GM19238 (cell line): ENCODE measurements at regions not wholly inside any gene's neighbourhood (a gene's known extent, or its start where the extent isn't known, plus 50 kb on each side); places are given as distances from the start of the nearest gene placed in this dataset.
A peak's percentile ranks its signal among the peaks of the same experiment; 100 is the strongest.
"Not testable (repeated sequence)": the region's sequence is repeated elsewhere in the genome, so short reads cannot be mapped to it uniquely, and the experiment has no call there.

ENCODE experiments used
- DNase-seq: peaks from one replicate; pipeline ENCODE4 v3.0.0; 2011; ENCODE audit warnings: low spot score; ENCODE audit not compliant: insufficient read length

DNA sequence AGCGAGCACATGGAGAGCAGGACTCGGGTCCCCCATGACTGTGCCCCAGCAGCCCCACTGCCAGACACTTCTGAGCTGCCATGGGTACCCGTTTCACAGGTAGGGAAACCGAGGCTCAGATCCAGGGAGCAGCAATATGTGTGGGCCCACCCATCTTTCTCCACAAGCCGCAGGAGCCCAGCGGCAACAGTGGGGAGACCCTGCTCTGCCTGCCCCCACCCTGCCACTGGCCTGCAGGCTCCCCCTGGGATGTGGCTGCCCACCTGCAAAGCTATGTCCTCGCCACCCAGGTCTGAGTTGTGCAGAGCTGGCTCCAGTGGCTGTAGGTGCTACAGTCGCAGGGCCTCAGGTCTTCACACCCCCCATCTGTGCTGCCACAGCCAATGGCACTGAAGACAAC, 50.6 kb upstream of the C1QTNF9B start:
- no peak for DNase-seq

DNA sequence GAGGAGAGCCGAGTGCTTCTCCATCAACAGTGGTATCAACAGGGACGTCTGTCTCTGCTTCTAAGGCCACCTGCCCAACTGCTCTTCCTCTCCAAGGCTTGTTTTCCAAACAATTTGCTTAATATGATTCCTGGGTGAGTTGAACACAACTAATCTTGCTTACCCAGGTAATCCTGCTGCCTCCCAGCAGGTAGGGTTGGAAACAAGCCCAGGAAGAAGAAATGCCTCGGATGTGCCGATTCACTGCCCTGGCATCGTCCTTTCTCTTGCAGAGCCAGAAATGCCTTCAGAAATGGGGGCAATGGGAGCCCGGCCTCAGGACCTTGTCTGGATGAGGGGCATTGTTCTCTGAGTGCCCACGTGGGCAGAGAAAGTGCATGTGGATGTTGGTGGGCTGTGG, 51.9 kb upstream of the C1QTNF9B start:
- no peak for DNase-seq

DNA sequence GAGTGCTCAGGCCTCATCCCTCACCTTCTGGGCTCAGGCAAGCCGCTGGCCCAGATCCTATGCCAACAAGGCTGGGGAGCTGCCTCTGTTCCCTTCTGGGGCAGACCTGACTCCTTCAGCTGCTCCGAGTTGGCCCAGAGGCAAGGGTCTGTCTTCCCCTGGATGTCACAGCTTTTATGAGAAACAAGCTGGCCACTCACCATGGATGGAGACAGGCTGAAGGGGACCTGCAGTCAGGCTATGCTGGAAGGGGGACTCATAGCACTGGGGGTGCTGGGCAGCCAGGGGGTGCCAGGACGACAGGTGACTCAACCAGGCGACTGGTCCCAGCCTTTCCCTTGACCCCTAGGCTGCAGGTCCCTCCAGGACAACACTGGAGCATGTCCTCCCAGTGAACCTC, 52.4 kb upstream of the C1QTNF9B start:
- no peak for DNase-seq

DNA sequence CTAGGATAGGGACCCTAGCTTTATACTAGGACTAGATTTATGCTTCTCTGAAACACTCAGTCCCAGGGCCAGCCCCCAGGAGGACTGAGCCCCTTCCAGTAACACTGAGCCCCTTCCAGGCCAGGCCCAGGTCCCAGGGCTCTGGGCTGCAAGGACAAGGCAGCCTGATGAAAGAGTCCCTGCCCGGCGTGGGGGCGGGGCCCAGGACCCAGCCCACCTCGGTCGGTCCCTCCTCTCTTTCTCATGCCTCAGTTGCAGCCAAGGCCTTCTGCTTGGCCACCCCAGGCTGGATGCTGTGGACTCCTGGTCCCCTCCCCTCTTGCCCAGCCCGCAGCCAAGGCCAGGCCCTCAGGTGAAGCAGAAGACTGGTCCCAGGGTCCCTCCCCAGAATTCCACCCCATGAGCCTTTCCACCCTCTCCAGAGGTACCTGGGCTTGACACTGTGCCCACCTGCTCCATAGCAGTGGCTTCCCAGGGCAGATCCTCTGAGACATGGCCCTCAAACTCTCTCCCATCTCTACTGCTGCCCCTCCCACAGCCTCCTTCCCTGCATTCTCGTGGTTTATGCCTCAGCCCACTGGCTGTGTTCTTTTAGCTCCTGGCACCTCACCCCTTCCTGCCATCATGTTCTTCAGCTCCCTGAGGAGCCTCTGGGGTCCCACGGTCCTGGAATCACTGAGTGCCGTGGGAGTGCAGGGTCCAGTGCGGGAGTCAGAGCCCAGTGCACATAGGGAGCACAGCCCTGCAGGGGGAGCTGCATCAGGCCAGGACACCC, 53.6 kb upstream of the C1QTNF9B start:
- DNase-seq = no peak

DNA sequence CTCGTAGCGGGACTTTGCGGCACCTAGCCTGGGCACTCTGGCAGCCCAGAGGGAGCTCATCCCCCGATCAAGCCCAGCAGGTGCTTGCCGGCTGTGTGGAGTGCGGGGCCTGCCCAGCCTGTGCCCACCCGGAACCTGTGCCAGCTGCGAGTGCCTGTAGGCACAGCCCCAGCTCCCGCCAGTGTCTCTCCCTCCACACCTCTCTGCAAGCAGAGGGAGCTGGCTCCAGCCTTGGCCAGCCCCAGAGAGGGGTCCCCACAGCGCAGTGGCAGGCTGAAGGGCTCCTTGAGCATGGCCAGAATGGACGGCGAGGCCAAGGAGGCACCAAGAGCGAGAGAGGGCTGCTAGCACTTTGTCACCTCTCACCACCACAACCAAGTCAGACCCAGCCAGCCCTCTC, 55.5 kb upstream of the C1QTNF9B start:
- no peak for DNase-seq

DNA sequence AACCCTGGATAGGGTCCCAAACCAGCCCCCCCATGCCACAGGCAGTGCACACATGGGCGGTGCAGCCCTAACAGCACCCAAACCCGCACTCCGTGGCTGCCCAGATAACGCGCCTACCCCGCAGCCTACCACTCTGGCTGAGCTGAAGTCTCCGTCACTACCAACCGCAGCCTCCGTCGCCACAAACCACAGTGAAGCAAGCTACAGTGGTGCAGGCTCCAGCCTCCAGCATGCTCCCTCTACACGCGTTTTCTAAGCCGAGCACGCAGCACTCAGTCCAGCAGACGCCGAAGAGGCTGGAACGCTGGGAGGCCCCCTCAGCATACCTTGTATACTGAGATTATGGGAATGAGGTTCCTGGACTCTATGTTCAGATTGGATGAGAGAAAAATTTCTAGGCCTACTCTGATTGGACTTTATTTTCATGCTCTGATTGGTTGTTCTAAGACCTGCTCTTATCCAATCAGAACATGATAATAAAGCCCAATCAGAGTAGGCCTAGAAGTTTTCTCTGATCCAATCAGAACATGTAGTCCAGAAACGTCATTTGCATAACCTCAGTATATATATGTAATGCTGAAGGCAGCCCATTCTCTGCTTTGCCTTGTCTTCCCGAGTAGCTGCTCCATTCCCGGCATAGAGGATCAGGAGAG, 56.7 kb upstream of the C1QTNF9B start:
- no peak for DNase-seq

DNA sequence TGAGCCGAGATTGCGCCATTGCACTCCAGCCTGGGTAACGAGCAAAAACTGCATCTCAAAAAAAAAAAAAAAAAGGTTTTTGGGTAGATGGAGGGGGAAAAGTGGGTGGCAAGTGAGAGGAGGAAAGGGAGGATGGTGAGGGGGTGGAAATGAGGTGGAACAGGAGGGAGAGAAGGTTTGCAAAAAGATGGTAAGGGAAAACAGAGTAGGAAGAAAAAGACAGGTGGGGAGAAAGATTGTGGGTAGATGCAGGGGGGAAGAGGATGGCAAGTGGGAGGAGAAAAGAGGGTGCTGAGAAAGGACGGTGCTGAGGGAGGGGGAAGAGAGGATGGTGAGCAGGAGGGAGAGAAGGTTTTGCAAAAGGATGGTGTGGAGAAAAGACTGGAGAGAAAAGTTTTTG, 57.8 kb upstream of the C1QTNF9B start:
- no peak for DNase-seq

DNA sequence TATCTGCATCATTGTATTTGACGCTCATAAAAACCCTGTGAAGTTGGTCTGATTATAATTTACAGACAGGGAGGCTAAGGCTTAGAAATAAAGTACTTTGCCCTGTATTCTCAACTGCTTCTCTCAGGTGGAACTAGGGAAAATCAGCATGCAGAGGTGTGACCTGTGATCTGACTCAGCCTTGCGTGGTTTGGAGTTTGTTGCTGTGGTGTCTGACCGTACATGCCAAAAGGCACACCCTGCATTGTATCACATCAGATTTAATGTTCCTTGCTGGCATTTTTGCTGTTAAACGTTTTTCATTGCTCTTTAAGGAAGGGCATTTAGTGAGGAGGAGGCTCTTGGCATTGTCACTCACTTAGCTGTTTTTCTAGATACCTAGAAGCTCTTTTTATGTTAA, 58.8 kb upstream of the C1QTNF9B start:
- DNase-seq = no peak

DNA sequence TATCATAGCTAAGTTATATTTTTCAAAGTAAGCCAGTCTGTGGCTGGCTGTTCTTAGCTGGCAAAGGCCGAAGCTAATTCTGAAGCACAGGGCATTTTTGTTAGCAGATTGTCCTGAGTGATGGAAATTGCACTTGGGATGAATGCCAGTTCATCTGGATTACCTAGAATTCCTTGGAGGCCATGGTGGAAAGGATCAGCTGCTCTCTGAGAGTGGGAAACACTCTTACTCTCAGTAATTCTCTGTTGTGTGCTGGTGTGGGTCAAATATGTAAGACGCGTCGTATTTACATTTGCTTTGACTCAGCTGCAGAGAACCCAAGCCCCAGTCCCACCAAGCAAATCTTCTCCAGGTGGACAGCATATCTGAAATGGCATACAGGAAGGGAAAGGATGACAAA, 60.7 kb upstream of the C1QTNF9B start:
- DNase-seq = no peak

DNA sequence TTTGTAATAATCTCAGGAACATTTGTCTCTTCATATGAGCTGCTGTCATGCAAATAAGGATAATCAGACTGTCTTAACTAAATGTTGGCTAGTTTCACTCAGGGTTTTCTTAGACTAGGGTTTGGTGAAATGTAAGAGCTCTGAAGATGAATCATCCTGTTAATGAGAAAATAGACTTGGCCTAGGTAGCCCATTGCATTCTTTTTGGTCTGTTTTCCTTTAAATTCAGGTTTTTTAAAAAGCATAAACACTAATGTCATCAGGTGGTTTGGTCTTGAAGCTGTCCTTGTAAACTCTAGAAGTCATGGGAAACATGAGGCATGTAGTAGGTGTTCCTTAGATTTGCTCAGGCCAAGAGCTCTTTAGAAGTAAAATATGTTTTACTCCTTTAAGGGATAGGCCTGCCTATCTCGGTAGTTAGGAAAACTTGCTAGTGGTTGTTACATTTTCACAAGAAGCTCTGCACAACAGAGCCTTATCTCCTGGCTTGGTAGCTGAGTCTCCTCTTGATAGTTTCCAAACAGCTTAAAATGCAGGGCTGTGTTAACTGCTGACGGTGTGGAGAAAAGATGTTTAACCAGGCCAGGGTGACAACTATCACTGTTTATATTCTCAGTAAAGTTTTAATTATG, 62.0 kb upstream of the C1QTNF9B start:
- DNase-seq = no peak

DNA sequence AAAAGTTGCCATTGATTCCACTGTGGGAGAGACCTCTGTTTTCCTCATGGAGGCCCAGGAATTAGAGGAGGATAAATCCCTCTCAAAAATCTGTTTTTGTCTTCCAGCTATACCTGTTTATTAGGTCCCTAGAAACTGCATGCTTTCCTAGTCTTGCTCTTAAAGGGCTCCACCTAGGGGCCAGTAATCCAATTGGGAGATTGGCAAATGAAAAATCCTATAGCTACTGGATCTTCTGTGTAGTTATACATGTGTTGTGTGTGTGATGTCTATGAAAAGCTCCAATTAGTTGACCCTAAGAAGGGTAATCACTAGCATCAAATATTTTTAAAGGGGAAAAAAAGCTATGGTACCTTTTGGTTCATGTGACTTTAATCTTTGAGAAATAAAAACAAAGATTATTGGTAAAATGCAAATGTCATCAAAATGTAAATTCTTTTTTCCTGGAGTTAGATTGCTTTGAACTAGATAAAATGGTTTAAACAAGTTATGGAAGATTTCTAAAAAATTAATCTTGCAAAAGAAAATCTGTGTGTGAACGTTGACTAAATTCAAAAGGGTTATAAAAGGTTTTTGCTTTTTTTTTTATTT, 63.4 kb upstream of the C1QTNF9B start:
- DNase-seq = no peak

DNA sequence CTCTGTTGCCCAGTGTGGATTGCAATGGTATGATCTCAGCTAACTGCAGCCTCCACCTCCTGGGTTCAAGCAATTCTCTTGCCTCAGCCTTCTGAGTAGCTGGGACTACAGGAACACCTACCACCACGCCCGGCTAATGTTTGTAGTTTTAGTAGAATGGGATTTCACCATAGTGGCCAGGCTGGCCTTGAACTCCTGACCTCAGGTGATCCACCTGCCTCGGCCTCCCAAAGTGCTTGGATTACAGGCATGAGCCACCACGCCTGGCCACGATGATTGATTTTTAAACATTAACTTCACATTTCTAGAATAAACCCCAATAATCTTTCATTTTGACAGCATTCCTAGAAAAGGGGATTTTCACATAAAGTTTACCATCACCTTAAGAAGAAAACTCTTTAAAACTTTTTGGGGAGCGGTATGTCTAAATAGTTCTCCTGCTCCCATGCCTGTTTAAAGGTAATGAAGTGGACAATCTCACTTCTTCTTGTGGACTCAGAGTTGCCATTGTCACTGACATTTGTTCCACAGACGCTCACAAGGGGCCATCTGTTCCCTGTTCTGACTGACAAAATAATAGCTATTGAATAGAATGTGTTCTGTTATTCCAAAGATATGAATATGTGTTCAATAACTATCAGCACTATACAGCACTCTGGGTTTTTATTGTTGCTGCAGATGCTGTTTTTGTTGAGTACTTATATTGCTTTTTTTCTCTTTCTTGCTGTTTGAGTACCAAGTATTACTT, 66.1 kb upstream of the C1QTNF9B start:
- no peak for DNase-seq

DNA sequence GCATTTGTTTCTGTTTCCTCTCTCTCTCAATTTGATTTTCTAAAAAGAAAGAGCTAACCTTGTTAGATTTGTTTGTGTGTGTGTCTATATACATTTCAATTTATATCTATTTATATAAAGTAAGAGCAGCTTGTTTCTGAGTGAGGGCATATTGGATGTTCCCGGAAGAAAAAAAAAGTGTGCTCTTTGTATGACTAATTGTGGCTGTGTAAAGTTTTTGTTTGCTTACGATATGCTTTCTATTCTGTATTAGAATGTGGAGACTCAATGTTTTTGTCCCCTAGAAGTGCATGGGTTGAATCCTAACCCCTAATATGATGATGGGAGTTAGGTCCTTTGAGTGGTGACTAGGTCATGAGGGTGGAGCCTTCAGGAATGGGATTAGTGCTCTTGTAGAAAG, 66.6 kb upstream of the C1QTNF9B start:
- DNase-seq = no peak

DNA sequence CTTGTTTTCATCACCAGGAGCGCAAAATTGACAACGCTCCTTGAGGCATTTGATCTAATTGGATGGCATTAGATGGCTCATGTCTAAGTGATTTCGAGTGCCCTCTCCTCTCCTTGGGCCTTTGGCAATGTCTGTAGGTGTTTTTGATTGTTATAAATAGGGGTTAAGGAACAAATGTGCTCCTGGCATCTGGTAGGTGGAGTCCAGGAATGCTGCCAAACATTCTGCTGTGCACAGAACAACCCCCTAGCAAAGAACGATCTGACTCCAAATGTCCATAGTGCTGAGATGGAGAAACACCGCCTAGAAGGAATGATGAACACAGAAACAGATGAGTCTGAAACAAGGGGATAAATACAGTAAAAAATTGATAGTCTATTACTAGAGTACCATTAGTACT, 68.0 kb upstream of the C1QTNF9B start:
- DNase-seq = no peak

DNA sequence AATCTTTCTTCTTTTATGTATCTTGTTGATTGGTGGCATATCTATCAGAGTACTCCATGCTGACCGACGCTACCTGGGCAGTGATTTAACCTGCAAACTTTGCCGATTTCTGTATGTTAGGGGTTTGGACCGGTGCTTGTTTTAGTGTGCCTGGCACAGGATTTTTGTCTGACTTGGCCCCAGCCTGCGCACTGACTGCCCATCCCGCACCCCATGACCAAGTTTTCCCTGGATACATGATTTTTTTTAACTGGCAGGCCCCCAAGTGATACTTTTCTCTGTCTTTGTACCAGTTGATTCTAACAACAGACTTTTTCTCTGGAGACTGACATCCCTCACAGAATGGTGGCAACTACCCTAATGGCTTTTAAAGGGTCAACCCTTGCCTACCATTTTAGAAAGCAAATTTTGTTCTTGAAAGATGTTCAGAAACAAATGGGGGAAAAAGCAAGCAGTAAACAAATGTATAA, 69.0 kb upstream of the C1QTNF9B start:
- DNase-seq = no peak

DNA sequence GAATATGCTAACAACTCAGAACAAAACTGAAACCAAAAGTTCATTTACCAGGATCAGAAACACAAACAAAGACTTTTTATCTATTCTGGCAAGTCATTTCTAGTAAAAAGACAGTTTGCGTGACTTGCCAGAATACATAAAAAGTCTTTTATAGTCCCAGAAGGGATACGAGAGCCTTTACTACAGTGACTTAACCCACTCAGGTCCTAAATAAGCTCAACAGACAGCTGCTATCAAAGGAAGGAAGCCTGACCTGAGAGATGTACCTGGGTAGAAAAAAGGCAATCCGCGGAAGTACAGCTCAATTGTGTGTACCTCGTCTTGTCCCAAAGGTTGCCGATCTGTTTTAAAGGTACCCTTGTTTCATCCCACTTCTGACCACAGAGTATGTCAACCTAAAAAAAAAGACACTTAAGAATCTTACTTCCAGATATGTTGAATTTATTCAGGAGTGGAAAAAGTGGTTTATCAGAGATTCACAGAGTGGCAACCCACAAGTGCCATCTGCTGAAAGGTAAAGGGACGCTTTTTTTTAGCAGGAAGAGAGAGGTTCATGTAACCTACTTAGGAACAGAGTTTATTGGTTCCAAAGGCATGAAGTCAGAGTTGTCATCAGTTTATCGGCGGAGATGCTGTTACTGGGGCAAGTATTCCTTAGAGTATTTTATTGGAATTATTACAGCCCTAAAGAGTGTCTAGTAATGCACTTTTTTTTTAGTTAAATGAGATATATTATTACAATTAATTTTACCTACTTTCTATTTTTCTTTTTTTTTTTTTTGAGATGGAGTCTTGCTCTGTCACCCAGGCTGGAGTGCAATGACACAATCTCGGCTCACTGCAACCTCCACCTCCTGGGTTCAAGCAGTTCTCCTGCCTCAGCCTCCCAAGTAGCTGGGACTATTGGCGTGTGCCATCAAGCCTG, 69.7 kb upstream of the C1QTNF9B start:
- no peak for DNase-seq

DNA sequence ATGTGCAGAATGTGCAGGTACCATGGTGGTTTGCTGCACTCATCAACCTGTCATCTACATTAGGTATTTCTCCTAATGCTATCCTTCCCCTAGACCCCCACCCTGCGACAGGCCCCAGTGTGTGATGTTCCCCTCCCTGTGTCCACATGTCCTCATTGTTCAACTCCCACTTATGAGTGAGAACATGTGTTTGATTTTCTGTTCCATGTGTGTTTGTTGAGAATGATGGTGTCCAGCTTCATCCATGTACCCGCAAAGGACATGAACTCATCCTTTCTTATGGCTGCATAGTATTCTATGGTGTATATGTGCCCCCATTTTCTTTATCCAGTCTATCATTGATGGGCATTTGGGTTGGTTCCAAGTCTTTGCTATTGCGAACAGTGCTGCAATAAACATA, 70.5 kb upstream of the C1QTNF9B start:
- DNase-seq = not testable (repeated sequence)

DNA sequence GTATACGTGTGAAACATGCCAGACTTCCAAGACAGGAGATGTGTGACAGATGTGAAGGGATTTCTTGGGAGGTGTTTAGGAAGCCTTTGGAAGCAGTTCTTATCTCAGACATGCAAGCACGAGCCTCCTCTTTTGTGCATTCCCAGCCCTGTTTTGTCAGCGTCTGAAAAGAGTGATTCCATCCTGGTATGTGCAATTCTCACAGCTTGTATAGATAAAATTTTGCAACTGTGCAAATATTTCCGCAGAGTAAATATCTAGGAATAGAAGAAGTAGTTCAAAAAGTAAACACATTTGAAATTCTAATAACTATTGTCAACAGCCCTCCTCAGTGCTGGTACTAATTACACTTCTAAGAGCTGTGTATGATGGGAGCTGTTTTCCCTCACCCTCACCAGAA, 72.3 kb upstream of the C1QTNF9B start:
- no peak for DNase-seq

DNA sequence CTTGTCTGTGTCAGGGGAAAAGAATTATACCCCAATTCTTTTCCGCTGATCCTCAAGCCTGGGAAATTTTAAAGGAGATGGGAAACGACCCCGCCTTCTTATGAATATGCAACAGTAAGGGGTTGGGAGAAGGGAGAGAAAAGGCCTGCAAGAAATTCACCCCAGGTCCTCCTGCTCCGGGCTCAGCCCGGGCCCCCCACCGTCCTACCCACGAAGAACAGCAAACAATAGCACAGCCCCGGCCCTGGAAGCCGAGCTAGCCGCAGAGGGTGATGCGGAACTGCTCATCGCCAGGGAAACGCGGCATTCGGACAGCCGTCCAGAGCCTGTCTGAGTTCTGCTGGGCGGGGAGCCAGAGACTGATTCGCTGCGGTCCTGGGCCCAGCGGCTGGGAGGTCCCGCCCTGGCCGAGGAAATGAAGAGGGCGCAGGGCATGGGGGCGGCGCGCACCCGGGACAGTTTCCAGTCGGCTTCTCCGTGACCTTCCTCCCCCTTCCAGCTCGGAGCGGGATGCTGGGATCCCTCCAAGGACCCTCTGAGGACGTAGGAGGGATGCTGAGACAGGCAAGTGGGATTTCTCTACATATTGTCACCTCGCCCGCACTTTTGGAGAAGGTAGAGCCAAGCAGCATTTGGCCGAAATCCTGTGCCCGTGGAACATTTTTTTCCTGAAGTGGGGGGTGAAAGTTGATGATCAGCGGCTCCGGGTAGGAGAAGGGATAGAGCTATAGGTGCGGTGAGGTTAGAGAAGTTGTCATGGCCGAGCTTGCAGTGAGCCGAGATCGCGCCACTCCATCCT, 82.3 kb upstream of the C1QTNF9B start:
- DNase-seq = peak; percentile 58

DNA sequence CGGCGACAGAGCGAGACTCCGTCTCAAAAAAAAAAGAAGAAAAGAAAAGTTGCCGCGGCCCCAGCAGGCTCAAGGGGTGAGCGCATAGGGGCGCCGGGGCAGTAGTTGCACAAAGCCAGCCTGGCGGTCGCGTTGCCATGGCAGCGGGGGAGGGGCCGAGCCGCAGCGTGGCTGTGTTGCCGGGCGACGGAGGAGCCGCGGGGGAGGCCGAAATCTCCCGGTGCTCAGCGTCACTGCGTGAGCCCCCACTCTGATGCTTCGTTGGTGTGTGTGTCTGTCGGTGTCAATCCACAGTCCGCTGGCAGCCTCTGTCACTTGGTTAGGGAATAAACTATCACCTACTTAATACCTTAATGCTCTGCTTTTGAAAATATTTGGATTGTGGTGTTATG, 82.9 kb upstream of the C1QTNF9B start:
- peak; percentile 81 for DNase-seq
